DOHH2 (cell line): ENCODE measurements at regions not wholly inside any gene's neighbourhood (a gene's known extent, or its start where the extent isn't known, plus 50 kb on each side); places are given as distances from the start of the nearest gene placed in this dataset.

ENCODE experiments used
- H3F3A ChIP-seq: fragments of 200-600 bp; sonication (generic), shearing (Covaris generic); 2 replicates; pipeline ENCODE4 v1.6.0; 2016; ENCODE audit warnings: antibody characterized with exemption, mild to moderate bottlenecking; ENCODE audit not compliant: control insufficient read depth, insufficient read depth
- H3K27ac ChIP-seq: fragments of 200-600 bp; sonication (generic); 2 replicates; pipeline ENCODE4 v1.5.1; 2014; ENCODE audit warnings: low read depth, mild to moderate bottlenecking, low read length, moderate library complexity
- H3K27me3 ChIP-seq: fragments of 200-600 bp; sonication (generic); 2 replicates; pipeline ENCODE4 v1.6.1; 2014; ENCODE audit warnings: mild to moderate bottlenecking, low read length, mixed read lengths; ENCODE audit not compliant: control insufficient read depth
- H3K36me3 ChIP-seq: fragments of 200-600 bp; sonication (generic); 2 replicates; pipeline ENCODE4 v1.6.1; 2014; ENCODE audit warnings: mild to moderate bottlenecking, low read length, moderate library complexity, mixed read lengths; ENCODE audit not compliant: control insufficient read depth
- H3K4me1 ChIP-seq: fragments of 200-600 bp; sonication (generic); 2 replicates; pipeline ENCODE4 v1.6.1; 2014; ENCODE audit warnings: mild to moderate bottlenecking, low read length, mixed read lengths; ENCODE audit not compliant: control insufficient read depth
- H3K4me2 ChIP-seq: fragments of 200-600 bp; sonication (generic); 2 replicates; pipeline ENCODE4 v1.6.0; 2014; ENCODE audit warnings: mild to moderate bottlenecking, low read length, moderate library complexity
- H3K4me3 ChIP-seq: fragments of 200-600 bp; sonication (generic); 2 replicates; pipeline ENCODE4 v1.5.1; 2014; ENCODE audit warnings: mild to moderate bottlenecking, low read length, mixed read lengths
- H3K79me2 ChIP-seq: fragments of 200-600 bp; sonication (generic); 2 replicates; pipeline ENCODE4 v1.6.1; 2014; ENCODE audit warnings: mild to moderate bottlenecking, low read length, mixed read lengths; ENCODE audit not compliant: control insufficient read depth
- H3K9me2 ChIP-seq: fragments of 200-600 bp; sonication (generic); replicated peaks from 2 replicates; pipeline ENCODE4 v1.6.1; 2014; ENCODE audit warnings: mild to moderate bottlenecking, low read length, mixed read lengths; ENCODE audit not compliant: control insufficient read depth
- H3K9me3 ChIP-seq: fragments of 200-600 bp; sonication (generic); 2 replicates; pipeline ENCODE4 v1.6.1; 2014; ENCODE audit warnings: antibody characterized with exemption, low read length, mixed read lengths; ENCODE audit not compliant: control insufficient read depth, insufficient read depth
- H4K20me1 ChIP-seq: fragments of 200-600 bp; sonication (generic); 2 replicates; pipeline ENCODE4 v1.6.0; 2014; ENCODE audit warnings: low read depth, mild to moderate bottlenecking, antibody characterized with exemption, low read length, moderate library complexity; ENCODE audit not compliant: control insufficient read depth, insufficient read depth
- CTCF ChIP-seq: fragments of 200-600 bp; sonication (generic); IDR thresholded peaks from one replicate; pipeline ENCODE4 v1.5.1; 2014; ENCODE audit warnings: antibody characterized with exemption, mild to moderate bottlenecking, low read depth, low read length; ENCODE audit not compliant: poor library complexity, severe bottlenecking
- EZH2phosphoT487 ChIP-seq: fragments of 200-600 bp; sonication (generic); IDR thresholded peaks from 2 replicates; pipeline ENCODE4 v1.6.1; 2017; ENCODE audit warnings: borderline replicate concordance, mild to moderate bottlenecking, antibody characterized with exemption, low read length, moderate library complexity, mixed read lengths

GRCh38 chr13:29999492-30000369, 149.3 kb upstream of the UBL3 start:
- H3K4me3 ChIP-seq, result no peak overlapping the region
- H4K20me1 ChIP-seq, result no peaks in the 10 kb centered on the region
- no peaks in the 10 kb centered on the region for H3K4me1 ChIP-seq
- H3K27ac ChIP-seq, result no peak overlapping the region
- H3K36me3 ChIP-seq, result no peaks in the 10 kb centered on the region
- H3F3A ChIP-seq, result no peaks in the 10 kb centered on the region
- no peaks in the 10 kb centered on the region for H3K27me3 ChIP-seq
- no peak overlapping the region for H3K4me2 ChIP-seq
- TF ChIP-seq EZH2phosphoT487 (no peak), CTCF (no peak)
- H3K79me2 ChIP-seq, result no peaks in the 10 kb centered on the region
- no peaks in the 10 kb centered on the region for H3K9me3 ChIP-seq
- H3K9me2 ChIP-seq, result no peaks in the 10 kb centered on the region

GRCh38 chr13:29996316-29996715, 145.9 kb upstream of the UBL3 start:
- Histone ChIP-seq H3K27me3 (no peaks in the 10 kb centered on the region), H3K4me3 (no peak overlapping the region), H3K36me3 (no peaks in the 10 kb centered on the region), H4K20me1 (no peaks in the 10 kb centered on the region), H3K27ac (no peak overlapping the region), H3K4me1 (no peaks in the 10 kb centered on the region), H3K4me2 (no peak overlapping the region), H3K79me2 (no peaks in the 10 kb centered on the region), H3K9me3 (no peaks in the 10 kb centered on the region), H3K9me2 (no peaks in the 10 kb centered on the region), H3F3A (no peaks in the 10 kb centered on the region)
- TF ChIP-seq CTCF, result no peak
- no peak for TF ChIP-seq EZH2phosphoT487

GRCh38 chr13:29994911-29995595, 144.6 kb upstream of the UBL3 start:
- TF ChIP-seq EZH2phosphoT487 (no peak), CTCF (no peak)
- no peak overlapping the region for H3K27ac ChIP-seq
- no peaks in the 10 kb centered on the region for H3K36me3 ChIP-seq
- no peak overlapping the region for H3K4me2 ChIP-seq
- no peaks in the 10 kb centered on the region for H3K9me3 ChIP-seq
- H3F3A ChIP-seq, result no peaks in the 10 kb centered on the region
- H3K4me1 ChIP-seq, result no peaks in the 10 kb centered on the region
- H3K27me3 ChIP-seq, result no peaks in the 10 kb centered on the region
- no peaks in the 10 kb centered on the region for H4K20me1 ChIP-seq
- H3K79me2 ChIP-seq, result no peaks in the 10 kb centered on the region
- no peaks in the 10 kb centered on the region for H3K9me2 ChIP-seq
- H3K4me3 ChIP-seq, result no peak overlapping the region
